DND-41 (cell line): ENCODE measurements at regions not wholly inside any gene's neighbourhood (a gene's known extent, or its start where the extent isn't known, plus 50 kb on each side); places are given as distances from the start of the nearest gene placed in this dataset.

Experiments used
- CTCF ChIP-seq: IDR thresholded peaks from 2 replicates; pipeline ENCODE4 v1.5.1; 2012; ENCODE audit warnings: borderline replicate concordance, low read length, moderate library complexity, mild to moderate bottlenecking; ENCODE audit not compliant: poor library complexity, severe bottlenecking; ENCODE audit errors: extremely low read depth
- EZH2 ChIP-seq: IDR thresholded peaks from 3 replicates; pipeline ENCODE4 v1.6.1; 2012; ENCODE audit warnings: borderline replicate concordance, low read depth, mild to moderate bottlenecking, moderate library complexity, low read length, inconsistent platforms; ENCODE audit not compliant: severe bottlenecking

GRCh38 chr7:94223375-94224084 is 171.2 kb upstream of the COL1A2 start:
- TF ChIP-seq CTCF (no peak), EZH2 (no peak)
